PC-3 (cell line): ENCODE measurements at regions not wholly inside any gene's neighbourhood (a gene's known extent, or its start where the extent isn't known, plus 50 kb on each side); places are given as distances from the start of the nearest gene placed in this dataset.

Source experiments
- ATAC-seq: fragments of 200-7000 bp; cut with Tn5 transposase; 2 replicates; pipeline ENCODE4 v1.9.1; 2020; ENCODE audit warnings: mild to moderate bottlenecking, moderate library complexity
- BruUV-seq: library from RNA; stranded (reverse); fragments of 400-500 nt; replicated peaks from 2 replicates; lab custom pipeline; 2021; lab: Mats Ljungman, UMichigan
- CTCF ChIA-PET: fragments of 300-600 bp; sonication (Branson Sonifier 250); formaldehyde crosslinking; loops from one replicate; lab custom pipeline; 2022; ENCODE audit warnings: antibody characterized with exemption; lab: Charles Lee
- POLR2A ChIA-PET: fragments of 300-600 bp; sonication (Branson Sonifier 250); formaldehyde crosslinking; loops from one replicate; lab custom pipeline; 2022; ENCODE audit warnings: antibody characterized with exemption; ENCODE audit not compliant: unreplicated experiment; lab: Charles Lee
- DNase-seq: peaks from one replicate; pipeline ENCODE4 v3.0.0-alpha.2; 2015
- H2AFZ ChIP-seq: fragments of 300-600 bp; sonication (generic); 2 replicates; pipeline ENCODE4 v1.6.0; 2016; ENCODE audit warnings: antibody characterized with exemption, low read length
- H3F3A ChIP-seq: fragments of 300-600 bp; sonication (generic); one replicate; pipeline ENCODE4 v1.6.0; 2017; ENCODE audit warnings: antibody characterized with exemption, low read length, control low read depth, mild to moderate bottlenecking; ENCODE audit not compliant: unreplicated experiment
- H3K27ac ChIP-seq: fragments of 300-600 bp; sonication (generic); 2 replicates; pipeline ENCODE4 v1.5.1; 2016; ENCODE audit warnings: mild to moderate bottlenecking, low read length
- H3K27me3 ChIP-seq: fragments of 300-600 bp; sonication (generic); 2 replicates; pipeline ENCODE4 v1.6.1; 2016; ENCODE audit warnings: low read length, mixed read lengths
- H3K36me3 ChIP-seq: fragments of 300-600 bp; sonication (generic); 2 replicates; pipeline ENCODE4 v1.6.1; 2016; ENCODE audit warnings: low read depth, mixed run types, low read length, mixed read lengths
- H3K4me1 ChIP-seq: fragments of 300-600 bp; sonication (generic); 2 replicates; pipeline ENCODE4 v1.5.1; 2016; ENCODE audit warnings: low read length; ENCODE audit not compliant: insufficient read depth
- H3K4me2 ChIP-seq: fragments of 300-600 bp; sonication (generic); 2 replicates; pipeline ENCODE4 v1.6.0; 2016; ENCODE audit warnings: low read length
- H3K4me3 ChIP-seq: fragments of 300-600 bp; sonication (generic); 2 replicates; pipeline ENCODE4 v1.5.1; 2016; ENCODE audit warnings: mild to moderate bottlenecking, low read length, mixed read lengths
- H3K79me2 ChIP-seq: fragments of 300-600 bp; sonication (generic); 2 replicates; pipeline ENCODE4 v1.6.1; 2017; ENCODE audit warnings: low read length, mixed read lengths
- H3K9ac ChIP-seq: fragments of 300-600 bp; sonication (generic); 2 replicates; pipeline ENCODE4 v1.6.0; 2016; ENCODE audit warnings: mild to moderate bottlenecking, low read length
- H3K9me2 ChIP-seq: fragments of 300-600 bp; sonication (generic); replicated peaks from 2 replicates; pipeline ENCODE4 v1.6.1; 2016; ENCODE audit warnings: mixed run types, low read length, mixed read lengths
- H3K9me3 ChIP-seq: fragments of 300-600 bp; sonication (generic); 2 replicates; pipeline ENCODE4 v1.6.1; 2016; ENCODE audit warnings: low read length, mixed read lengths
- H4K20me1 ChIP-seq: fragments of 300-600 bp; sonication (generic); 2 replicates; pipeline ENCODE4 v1.6.1; 2016; ENCODE audit warnings: low read length, mixed read lengths
- CTCF ChIP-seq: fragments of 300-600 bp; sonication (generic); conservative IDR thresholded peaks from 2 replicates; pipeline ENCODE4 v1.5.1; 2017; ENCODE audit warnings: antibody characterized with exemption, low read depth, mild to moderate bottlenecking, low read length
- EZH2 ChIP-seq: fragments of 300-600 bp; sonication (generic); IDR thresholded peaks from one replicate; pipeline ENCODE4 v1.6.1; 2017; ENCODE audit warnings: antibody characterized with exemption, mild to moderate bottlenecking, low read length; ENCODE audit not compliant: unreplicated experiment
- EZH2phosphoT487 ChIP-seq: fragments of 300-600 bp; sonication (generic); IDR thresholded peaks from 2 replicates; pipeline ENCODE4 v1.6.1; 2018; ENCODE audit warnings: mild to moderate bottlenecking, antibody characterized with exemption, low read length, borderline replicate concordance
- intact Hi-C: fragments of 100-400 bp; cut with micrococcal nuclease; formaldehyde crosslinking; loops from 2 replicates; pipeline ENCODE4 v1.9.0; 2023

DNA sequence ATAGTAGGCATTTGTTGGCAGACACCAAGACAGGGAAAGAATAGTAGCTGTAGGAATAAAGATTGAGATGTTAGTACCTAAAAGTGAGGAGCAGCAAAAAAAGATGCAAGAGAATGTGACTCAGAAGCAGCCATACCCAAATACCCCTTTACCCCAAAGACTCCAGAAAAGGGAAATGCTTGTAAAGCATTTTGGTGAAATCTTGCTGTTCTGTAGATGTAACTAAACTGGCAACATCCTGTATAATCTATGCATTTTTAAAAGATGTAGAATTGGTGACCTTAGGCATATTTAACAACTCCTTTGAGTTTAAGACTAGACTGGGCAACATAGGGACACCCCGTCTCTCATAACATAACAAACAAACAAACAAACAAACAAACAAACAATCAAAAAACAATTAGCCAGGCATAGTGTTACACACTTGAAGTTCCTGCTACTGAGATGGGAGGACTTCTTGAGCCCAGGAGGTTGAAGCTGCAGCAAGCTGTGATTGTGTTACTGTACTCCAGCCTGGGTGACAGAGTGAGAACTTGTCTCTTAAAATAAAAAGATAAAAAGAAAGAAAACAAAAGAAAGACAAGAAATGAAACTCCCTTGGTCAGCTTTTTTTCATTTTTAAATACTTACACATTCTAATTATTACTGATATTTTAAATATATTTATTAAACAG is 361.5 kb upstream of the KCNH8 start:
- H3F3A ChIP-seq, result no peaks in the 10 kb centered on the region
- H3K4me1 ChIP-seq, result no peaks in the 10 kb centered on the region
- CTCF ChIA-PET, result no interaction called here
- H3K4me3 ChIP-seq, result no peak overlapping the region
- H3K9ac ChIP-seq, result no peak overlapping the region
- H2AFZ ChIP-seq, result no peak overlapping the region
- H3K79me2 ChIP-seq, result no peaks in the 10 kb centered on the region
- no peak overlapping the region for H3K4me2 ChIP-seq
- H3K9me2 ChIP-seq, result no peaks in the 10 kb centered on the region
- H3K27me3 ChIP-seq, result no peaks in the 10 kb centered on the region
- no peaks in the 10 kb centered on the region for H3K9me3 ChIP-seq
- H3K27ac ChIP-seq, result no peak overlapping the region
- no peaks in the 10 kb centered on the region for H3K36me3 ChIP-seq
- H4K20me1 ChIP-seq, result no peaks in the 10 kb centered on the region
- POLR2A ChIA-PET, result no interaction called here
- TF ChIP-seq EZH2phosphoT487, result no peak
- no peak for TF ChIP-seq CTCF
- no peak for TF ChIP-seq EZH2
- DNase-seq (no peak), ATAC-seq (no peak)
- BruUV-seq, result no TSS peak
- intact Hi-C loops, result no loop called here

DNA sequence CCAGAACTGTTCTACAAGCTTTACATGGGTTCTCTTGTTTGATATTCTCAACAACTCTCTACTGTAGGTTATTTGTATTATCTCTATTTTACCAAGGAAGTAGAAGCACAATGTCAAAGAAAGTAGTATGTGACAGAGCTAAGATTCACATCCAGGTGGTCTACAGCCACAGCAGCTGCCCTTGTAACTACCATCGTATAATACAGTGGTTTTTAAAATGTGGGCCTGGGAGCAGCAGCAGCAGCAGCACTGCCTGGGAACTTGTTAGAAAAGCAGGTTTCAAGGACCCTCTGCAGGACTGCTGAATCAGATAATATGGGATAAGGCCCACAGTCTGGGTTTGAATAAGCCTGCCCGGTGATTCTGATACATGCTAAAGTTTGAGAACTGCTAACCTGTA is 357.1 kb upstream of the SATB1 start:
- H3K27ac ChIP-seq, result no peak overlapping the region
- H3K9ac ChIP-seq, result no peak overlapping the region
- POLR2A ChIA-PET, result no interaction called here
- ATAC-seq (no peak), DNase-seq (no peak)
- H3F3A ChIP-seq, result no peaks in the 10 kb centered on the region
- H3K4me1 ChIP-seq, result no peaks in the 10 kb centered on the region
- H3K27me3 ChIP-seq, result no peaks in the 10 kb centered on the region
- H3K36me3 ChIP-seq, result no peaks in the 10 kb centered on the region
- no peaks in the 10 kb centered on the region for H4K20me1 ChIP-seq
- H2AFZ ChIP-seq, result no peak overlapping the region
- BruUV-seq, result no TSS peak
- no peaks in the 10 kb centered on the region for H3K79me2 ChIP-seq
- H3K9me3 ChIP-seq, result no peaks in the 10 kb centered on the region
- no peaks in the 10 kb centered on the region for H3K9me2 ChIP-seq
- intact Hi-C loops, result no loop called here
- no peak overlapping the region for H3K4me3 ChIP-seq
- CTCF ChIA-PET, result no interaction called here
- TF ChIP-seq EZH2 (no peak), EZH2phosphoT487 (no peak), CTCF (no peak)
- H3K4me2 ChIP-seq, result no peak overlapping the region

GRCh38 chr3:18780959-18781358 is 355.8 kb upstream of the SATB1 start:
- Histone ChIP-seq H3K9me3 (no peaks in the 10 kb centered on the region), H2AFZ (no peak overlapping the region), H3K4me1 (no peaks in the 10 kb centered on the region), H3K4me2 (no peak overlapping the region), H3K9ac (no peak overlapping the region), H3K27ac (no peak overlapping the region), H4K20me1 (no peaks in the 10 kb centered on the region), H3K27me3 (no peaks in the 10 kb centered on the region), H3K4me3 (no peak overlapping the region), H3K36me3 (no peaks in the 10 kb centered on the region), H3F3A (no peaks in the 10 kb centered on the region), H3K9me2 (no peaks in the 10 kb centered on the region), H3K79me2 (no peaks in the 10 kb centered on the region)
- BruUV-seq, result no TSS peak
- DNase-seq (no peak), ATAC-seq (no peak)
- TF ChIP-seq EZH2phosphoT487 (no peak), CTCF (no peak), EZH2 (no peak)
- intact Hi-C loops, result no loop called here
- CTCF ChIA-PET, result no interaction called here
- POLR2A ChIA-PET, result no interaction called here
